Fibroblast of pulmonary artery (primary cell): ENCODE measurements at regions not wholly inside any gene's neighbourhood (a gene's known extent, or its start where the extent isn't known, plus 50 kb on each side); places are given as distances from the start of the nearest gene placed in this dataset.
A peak's percentile ranks its signal among the peaks of the same experiment; 100 is the strongest.
"Not testable (repeated sequence)": the region's sequence is repeated elsewhere in the genome, so short reads cannot be mapped to it uniquely, and the experiment has no call there.

Source experiments
- DNase-seq: peaks from one replicate; pipeline ENCODE4 v3.0.0-alpha.2; 2010; ENCODE audit warnings: low read depth
- H3K4me3 ChIP-seq: replicated peaks from 2 replicates; pipeline ENCODE4 v1.5.1; 2011; ENCODE audit warnings: low read depth, mild to moderate bottlenecking, control low read depth, low read length, moderate library complexity
- CTCF ChIP-seq: IDR thresholded peaks from 2 replicates; pipeline ENCODE4 v1.5.1; 2011; ENCODE audit warnings: mild to moderate bottlenecking, control low read depth, low read length, inconsistent platforms; ENCODE audit errors: missing control alignments

DNA sequence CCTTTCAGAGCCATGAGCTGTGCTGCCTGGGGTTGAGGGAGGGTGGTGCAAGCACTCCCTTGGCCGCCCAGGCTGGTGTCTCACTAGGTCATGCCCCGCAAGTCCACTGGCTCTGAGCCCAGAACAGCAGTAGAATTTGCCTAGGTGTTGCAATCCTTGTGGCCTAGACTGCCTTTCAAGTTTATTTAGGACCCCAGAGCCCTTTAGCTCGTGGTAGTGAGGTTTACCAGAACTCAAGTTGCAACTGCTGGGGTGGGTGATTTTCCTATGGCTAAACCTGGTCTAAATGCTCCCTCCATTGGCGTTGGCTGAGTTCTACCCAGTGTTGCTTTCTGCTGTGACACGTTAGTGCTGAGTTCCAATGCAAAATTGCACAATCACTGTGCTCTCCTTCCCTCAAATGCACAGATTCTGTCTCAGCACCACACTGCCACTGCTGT, 287.2 kb downstream of the BCAT1 start:
- TF ChIP-seq CTCF, result no peak

DNA sequence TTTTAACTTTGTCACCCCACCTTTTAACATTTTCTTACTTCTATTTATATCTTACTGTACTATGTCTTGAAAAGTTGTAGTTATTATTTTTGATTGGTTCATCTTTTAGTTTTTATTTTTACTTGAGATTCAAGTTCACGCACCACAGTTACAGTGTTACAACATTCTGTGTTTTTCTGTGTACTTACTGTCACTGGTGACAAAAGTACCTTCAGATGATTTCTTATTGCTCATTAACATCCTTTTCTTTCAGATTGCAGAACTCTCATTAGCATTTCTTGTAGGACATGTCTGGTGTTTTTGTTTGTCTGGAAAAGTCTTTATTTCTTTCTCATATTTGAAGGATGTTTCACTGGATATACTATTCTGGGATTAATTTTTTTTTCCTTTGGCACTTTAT, 289.9 kb downstream of the BCAT1 start:
- no peak for DNase-seq
- H3K4me3 ChIP-seq, result no peak overlapping the region
- no peak for TF ChIP-seq CTCF

More for the DNA sequence above, 287.2 kb downstream of the BCAT1 start:
- peak; percentile 89 for DNase-seq
- no peak overlapping the region for H3K4me3 ChIP-seq

DNA sequence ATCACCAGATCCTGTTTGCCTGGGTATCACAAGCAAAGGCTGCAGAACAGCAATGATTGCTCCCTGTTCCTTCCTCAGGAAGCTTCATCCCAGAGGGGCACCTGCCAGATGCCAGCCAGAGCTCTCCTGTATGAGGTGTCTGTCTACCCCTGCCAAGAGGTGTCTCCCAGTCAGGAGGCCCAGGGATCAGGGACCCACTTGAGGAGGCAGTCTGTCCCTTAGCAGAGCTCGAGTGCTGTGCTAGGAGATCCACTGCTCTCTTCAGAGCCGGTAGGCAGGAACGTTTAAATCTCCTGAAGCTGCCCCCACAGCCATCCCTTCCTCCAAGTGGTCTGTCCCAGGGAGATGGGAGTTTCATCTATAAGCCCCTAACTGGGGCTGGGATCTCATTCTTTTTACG, 294.6 kb downstream of the BCAT1 start:
- not testable (repeated sequence) for H3K4me3 ChIP-seq, DNase-seq

DNA sequence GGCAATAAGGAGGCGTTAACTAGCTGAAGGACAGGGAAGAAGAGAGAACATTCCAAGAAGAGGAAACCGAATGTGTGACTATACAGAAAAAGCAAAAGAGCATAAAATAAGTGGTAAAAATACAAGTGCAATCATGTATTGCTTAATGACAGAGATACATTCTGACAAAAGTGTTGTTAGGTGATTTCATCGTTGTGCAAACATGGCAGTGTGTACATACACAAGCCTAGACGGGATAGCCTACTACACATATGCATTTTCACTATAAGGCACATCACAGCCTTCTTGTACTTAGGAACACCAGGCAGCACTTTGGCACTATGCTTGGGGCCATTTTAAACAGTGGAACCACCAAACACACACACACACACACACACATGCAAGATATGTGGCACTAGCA, 299.3 kb downstream of the BCAT1 start:
- no peak for TF ChIP-seq CTCF
- no peak for DNase-seq
- no peak overlapping the region for H3K4me3 ChIP-seq

- H3K4me3 ChIP-seq, result no peak overlapping the region
- no peak for DNase-seq
- TF ChIP-seq CTCF, result no peak
Observed at GRCh38 chr12:24649209-24649608, 299.7 kb downstream of the BCAT1 start.

DNA sequence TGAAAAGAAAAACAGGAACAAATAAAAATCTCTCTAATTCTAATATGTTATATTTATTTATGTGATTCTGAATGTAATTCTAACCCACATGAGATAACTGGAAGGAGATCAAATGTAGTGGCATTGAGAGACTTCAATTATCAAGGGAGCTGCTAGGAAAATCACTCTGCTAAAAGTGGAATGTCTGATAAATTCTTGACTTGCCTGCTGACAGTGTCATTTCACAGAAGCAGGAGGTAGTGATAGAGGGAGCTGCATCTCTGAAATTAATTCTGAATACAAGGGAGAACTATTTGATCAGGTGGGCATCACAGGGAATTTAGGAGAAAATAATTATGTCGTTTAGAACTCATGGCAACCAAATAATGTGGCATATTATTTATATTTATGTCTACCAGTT, 303.6 kb downstream of the BCAT1 start:
- no peak for TF ChIP-seq CTCF
- H3K4me3 ChIP-seq, result no peak overlapping the region
- no peak for DNase-seq

DNA sequence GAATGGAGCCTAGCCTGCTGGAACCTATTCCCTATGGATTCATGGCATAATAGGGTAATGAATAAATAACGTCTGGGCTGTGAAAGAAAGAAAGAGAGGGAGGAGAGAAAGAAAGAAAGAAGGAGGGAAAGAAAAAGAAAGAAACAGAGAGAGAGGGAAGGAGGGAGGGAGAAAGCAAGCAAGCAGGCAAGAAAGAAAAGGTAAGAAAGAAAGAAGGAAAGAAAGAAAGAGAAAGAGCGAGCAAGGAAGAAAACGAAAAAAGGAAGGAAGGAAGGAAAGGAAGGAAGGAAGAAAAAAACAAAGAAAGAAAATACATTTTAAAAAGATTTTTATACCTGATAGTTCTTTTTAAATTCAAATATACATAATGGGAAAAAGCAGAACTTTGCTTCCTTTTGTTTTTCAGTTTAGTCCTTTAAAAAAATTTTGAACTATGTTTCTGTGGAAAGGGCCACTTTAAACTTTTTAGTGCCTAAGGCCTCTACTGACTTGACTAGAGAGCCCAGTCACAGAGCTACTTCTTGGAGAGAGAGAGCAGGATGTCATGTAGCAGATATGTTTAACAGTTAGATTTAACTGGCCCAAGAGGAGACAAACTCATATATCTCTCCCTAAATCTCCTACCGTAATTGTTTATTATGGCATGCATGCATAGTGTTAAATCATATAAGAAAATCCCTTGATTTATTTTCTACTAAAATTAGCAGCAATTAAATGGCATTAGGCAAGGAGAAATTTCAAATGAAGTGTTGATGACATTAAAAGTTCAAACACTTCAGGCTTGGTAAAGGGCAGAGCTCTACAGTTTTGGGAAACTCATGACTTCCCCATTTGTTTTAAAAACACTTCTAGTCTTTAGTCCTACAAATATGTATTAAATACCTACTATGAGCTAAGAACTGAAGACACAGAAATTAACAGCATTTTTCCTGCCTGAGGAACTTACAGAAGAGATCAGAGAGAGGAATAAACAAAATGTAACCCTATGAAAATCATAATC, 305.5 kb downstream of the BCAT1 start:
- H3K4me3 ChIP-seq, result no peak overlapping the region
- no peak for DNase-seq
- TF ChIP-seq CTCF, result no peak
